GM21360 (cell line): ENCODE measurements at regions not wholly inside any gene's neighbourhood (a gene's known extent, or its start where the extent isn't known, plus 50 kb on each side); places are given as distances from the start of the nearest gene placed in this dataset.
"Not testable (repeated sequence)": the region's sequence is repeated elsewhere in the genome, so short reads cannot be mapped to it uniquely, and the experiment has no call there.

Source experiments
- ATAC-seq: cut with Tn5 transposase; IDR thresholded peaks from one replicate; pipeline ENCODE4 v1.9.1; 2021; ENCODE audit warnings: mild to moderate bottlenecking, moderate library complexity; ENCODE audit not compliant: unreplicated experiment

DNA sequence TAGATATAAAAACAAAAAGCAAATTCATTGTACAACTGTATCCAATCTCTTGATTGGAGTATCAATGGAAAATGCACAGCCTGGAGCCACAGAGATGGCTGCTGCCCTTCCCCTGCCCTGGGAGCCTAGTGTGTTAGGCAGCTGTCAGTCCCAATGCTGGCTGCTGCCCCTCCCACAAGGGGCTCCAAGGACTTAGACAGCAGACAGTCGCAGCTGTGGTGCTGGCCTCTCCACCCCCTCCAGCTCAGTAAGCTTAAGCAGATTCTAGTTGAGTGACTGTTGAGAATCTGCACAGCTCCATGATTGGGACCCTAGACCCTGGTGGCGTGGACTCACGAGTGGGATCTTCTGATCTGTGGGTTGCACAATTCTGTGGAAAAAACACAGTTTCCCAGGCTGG lies 1511.2 kb downstream of the FAM181B start:
- ATAC-seq = no peak

DNA sequence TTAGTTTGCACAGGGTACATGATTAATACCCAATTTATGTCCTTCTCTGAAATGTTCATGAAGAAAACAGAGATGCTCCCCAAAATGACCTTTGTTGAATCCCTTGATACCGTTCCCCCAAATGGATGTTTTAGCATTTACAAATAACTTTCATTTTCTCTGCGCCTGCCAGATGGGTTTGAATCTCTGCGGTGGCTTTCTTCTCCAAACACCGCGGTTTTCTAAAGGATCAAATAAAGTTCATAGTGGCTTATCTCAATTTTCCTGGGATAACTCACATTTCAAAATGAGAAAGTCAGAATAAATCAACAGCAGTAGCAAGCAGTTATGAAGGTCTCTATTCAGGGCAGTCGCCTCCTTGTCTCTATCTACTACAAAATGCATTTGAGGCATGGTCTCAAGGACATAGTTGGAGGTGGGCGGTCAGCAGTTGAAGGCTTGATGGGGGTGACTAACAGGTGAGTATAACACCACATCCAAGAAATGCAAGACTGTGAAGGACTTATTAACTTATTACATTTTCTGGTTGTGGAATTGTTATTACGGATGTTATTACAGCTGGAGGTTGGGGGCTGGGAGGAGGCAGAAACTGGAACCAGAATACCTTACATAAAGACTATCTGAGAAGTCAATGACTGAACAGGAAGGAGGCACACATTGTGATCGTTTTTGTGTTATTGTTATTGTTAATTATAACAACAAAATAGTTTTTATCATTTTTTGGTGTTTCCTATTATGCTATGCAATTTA lies 1513.3 kb downstream of the FAM181B start:
- ATAC-seq = no peak

DNA sequence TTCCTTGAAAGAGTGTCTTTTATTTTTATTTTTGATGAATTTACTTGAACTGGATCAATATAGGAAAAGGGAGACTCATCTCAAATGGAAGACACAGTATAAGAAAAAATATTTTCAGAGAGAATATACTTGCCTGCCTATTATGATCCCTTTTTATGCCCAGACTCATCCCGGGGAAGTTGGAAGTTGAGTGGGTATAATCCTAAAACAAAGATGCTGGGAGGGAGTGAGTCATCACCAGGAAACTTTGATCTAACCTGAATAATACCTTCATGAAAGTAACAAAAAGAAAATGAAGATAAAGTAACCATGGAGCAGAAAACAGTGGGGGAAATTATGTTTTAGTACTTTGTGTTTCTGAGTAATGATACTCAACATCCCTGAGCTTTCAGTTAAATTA lies 1514.0 kb downstream of the FAM181B start:
- no peak for ATAC-seq

DNA sequence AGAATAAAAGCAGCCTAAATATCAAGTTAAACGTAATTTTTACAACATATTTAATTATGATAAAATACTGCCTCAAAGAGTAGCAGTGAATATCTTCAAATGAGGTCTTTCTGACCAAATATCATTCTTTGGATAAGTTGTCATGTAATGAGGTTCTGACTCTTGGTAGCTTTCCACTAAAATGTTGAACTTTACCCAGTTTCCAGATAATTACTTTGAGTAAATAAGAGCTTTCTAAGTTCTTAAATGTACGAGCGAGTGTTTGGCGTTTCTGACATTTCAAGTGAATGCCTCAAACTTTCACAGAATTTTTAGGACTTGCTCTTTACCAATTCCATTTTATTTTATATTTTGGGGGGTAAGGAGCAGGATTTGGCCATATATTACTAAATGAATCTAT lies 1515.2 kb downstream of the FAM181B start:
- ATAC-seq = no peak

DNA sequence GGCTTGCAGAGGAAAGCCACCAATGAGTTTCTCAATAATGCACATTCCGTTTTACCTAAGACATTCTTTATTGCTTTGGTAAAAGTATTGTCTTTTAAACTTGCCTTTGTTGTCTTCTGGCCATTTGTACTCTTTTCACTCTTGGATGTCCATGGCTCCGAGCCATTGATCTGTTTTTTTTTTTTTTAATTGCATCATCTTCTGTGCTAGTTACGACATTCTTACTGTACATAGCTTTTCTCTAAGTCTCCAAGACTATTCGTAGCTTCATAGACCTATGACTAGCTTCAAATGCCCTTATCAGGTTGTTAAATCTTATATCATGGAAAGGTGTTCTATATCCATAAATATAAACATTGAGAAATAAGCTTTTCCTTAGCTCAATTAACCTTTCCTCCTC lies 1522.6 kb downstream of the FAM181B start:
- ATAC-seq = no peak

DNA sequence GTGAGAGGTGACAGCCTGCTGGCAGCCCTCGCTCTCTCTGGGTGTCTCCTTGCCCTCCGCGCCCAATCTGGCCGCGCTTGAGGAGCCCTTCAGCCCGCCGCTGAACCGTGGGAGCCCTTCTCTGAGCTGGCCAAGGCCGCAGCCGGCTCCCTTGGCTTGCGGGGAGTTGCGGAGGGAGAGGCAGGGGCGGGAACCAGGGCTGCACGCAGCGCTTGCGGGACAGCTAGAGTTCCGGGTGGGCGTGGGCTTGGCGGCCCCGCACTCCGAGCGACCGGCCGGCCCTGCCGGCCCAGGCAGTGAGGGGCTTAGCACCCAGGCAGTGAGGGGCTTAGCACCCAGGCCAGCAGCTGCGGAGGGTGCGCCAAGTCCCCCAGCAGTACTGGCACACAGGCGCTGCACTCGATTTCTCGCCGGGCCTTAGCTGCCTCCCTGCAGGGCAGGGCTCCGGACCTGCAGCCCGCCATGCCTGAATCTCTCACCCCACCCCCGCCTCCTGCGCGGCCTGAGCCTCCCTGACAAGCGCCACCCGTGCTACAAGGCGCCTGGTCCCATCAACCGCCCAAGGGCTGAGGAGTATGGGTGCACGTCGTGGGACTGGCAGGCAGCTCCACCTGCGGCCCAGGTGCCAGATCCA lies 1526.1 kb downstream of the FAM181B start:
- ATAC-seq = no peak

DNA sequence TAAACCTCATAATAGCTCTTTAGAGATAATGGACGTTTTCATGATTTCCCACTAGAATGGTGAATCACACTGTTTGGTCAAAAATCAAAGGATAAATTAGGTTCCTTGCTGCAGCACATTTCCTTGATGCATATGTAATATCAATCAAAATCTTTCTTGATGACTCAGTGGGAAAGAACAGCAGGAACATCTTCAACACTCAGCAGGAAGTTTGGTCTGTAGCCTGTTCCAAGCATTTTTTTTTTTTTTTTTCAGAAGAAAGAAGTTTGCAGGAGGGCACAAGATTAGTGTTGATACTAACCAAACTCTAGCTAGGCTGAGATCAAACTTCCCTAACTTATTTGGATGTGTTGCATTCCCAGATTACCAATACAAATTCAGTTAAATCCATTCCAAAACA lies 1529.8 kb downstream of the FAM181B start:
- no peak for ATAC-seq

DNA sequence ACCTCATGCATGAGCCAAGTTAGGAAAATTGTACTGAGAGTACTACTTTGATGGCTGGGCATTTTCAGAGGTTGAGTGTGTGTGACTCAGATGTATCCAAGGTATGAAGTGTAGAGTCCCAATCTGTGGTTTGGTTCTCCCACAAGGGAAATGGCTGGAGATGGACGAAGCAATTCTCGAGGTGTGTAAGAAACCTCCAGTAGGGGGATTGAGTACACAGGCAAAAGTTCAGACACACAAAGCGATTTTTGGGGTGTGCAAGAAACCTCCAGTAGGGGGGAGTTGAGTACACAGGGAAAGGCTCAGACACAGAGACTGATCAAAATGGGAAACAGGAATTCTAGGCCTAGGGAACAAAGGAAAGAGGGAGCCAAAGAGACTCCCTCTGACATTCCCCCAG lies 1536.3 kb downstream of the FAM181B start:
- ATAC-seq = no peak

DNA sequence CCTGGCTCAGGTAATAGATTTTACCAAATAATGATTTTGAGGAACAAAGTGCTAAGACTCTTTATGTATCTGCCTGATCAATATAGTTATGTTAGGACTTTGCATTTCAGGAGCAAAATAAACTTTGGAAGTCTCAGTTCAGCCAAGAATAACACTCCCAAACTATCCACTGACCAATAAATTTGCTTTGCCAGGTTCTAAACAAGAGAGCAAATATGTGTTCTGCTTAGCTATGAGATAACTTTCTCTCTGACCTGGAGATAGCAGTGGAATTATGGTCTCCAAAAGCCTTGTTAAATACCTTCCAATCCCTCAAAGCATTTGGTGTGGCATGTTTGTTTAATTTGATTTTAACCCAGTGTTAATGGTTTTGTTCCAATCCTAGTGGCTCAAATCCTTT lies 1541.1 kb downstream of the FAM181B start:
- ATAC-seq = no peak

DNA sequence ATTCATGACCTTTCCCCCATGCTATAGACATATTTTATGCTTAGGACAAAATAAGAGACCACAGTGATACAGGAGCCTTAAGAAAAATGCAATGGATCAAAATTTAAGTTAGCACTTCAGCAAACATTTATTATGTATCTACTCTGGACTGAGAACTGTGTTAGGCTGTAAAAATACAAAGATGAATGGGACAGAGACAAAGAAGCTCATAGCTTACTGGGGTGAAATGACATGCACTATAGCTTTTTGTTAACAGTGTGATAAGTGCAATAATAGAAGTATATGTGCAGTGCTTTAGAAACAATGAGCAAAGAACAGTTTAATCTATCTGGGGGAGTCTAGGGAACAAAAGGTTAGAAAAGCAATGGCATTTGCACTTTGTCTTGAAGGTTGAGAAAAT lies 1543.1 kb downstream of the FAM181B start:
- no peak for ATAC-seq

DNA sequence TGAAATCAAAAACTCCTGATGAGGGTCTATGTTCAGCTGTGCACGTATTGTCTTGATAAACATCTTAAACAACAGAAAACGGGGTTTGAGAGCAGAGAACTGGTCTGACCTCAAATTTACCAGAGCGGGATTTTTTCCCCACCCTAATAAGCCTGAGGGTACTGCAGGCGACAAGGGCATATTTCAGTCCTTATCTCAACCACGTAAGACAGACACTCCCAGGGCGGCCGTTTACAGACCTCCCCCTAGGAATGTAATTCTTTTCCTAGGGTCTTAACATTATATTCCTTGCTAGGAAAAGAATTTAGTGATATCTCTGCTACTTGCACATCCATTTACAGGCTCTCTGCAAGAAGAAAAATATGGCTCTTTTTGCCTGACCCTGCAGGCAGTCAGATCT lies 1546.6 kb downstream of the FAM181B start:
- not testable (repeated sequence) for ATAC-seq

DNA sequence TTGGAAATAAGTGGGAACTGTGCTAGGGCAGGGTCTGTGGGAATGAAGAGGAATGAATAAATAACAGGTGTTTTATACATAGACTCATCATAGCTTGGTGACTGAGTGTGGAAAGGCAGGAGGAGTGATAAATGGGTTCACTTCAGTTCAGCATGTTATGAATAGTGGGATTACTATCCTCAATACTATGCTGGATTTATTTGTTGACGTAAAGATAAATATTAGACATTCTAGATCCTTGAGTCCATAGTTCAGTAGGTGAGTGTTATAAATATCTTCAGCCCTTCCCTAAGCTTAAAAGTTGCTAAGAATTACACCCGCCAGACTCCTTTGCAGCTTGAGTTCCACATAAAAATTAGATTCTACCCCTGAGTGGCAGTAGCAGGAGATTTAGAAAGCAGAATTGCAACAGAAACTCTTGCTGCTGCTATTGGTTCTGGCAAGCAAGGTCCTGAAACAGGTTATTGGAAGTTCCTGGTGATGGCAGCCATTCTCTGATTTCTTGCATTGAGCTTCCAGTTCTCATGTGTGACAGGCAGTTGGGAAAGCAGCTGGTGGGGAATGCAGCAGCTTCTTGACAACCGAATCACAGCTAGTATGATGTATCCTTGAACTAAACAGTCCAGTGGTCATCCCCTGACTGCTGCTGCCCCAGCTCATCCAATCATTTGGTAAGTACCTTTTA lies 1558.9 kb downstream of the FAM181B start:
- no peak for ATAC-seq

DNA sequence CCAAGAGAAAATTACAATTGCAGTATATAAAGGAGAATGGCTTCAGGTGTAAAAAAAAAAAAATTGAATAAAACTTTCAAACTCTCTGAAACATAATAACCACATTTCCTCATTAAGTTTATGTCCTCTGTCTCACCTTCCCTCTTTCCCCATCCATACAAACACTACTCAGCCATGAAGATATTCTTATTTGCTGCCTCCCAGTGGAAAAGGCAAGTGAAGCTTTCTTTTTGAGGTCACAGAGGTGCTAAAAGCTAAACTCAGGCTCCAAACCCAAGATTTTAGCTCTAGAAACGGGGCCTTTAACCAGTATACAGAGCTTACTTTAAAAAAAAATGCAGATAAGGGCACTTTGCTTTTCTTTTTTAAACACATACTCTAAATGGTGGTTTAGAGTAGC lies 1568.5 kb downstream of the FAM181B start:
- no peak for ATAC-seq

DNA sequence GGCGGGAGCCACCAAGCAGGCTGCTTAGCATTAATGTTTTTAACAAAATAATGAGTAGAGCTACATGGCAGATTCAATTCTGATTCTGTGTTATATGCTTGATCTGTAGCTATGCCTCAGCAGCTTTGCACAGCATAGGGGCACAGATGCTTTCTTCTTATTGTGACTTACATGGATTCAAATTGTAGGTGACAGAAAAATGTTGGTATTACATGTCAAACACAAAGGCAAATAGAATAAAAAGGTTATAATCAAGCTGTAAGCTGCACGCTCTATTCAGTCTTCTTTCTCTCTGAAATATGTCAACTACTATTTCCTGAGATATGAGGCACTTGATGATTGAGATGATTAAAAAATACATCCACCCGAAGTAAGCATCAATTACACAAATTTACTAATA lies 1573.8 kb downstream of the FAM181B start:
- no peak for ATAC-seq

DNA sequence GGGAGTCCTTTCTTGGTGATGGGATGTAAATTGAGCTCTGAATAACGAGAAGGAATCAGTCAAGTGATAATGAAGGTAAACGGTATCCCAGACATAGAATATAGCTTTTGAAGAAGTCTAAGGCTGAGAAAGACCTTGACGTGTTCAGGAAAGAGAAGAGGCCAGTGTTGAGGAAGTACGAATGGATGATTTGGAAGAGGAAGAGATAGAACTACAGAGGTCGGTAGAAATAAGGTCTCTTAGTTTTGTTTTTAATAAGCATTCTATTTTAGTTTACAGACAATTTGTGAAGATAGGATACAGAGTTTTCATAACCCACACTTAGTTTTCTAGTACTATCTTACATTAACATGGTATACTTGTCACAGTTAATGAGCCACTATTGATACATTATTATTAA lies 1598.1 kb downstream of the FAM181B start:
- peak; percentile 48 for ATAC-seq

DNA sequence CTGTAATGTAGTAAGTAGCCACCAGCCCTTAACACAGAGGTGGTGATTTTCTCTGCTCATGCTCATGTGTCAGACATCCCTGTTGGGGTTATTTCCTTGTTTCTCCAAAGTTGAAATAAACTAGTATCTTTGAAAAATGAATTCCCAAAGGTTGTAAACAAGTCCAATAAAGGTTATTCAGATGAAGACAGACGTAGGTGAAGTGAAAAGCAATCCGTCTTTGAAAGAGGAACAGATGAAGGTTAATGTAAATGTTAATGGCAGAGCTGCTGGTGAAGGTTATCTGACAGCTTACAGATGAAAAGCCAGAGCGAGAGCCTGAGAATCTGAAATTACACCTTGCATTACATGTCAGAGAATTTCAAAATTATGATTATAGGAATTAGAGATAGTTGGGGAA lies 1604.0 kb downstream of the FAM181B start:
- no peak for ATAC-seq

DNA sequence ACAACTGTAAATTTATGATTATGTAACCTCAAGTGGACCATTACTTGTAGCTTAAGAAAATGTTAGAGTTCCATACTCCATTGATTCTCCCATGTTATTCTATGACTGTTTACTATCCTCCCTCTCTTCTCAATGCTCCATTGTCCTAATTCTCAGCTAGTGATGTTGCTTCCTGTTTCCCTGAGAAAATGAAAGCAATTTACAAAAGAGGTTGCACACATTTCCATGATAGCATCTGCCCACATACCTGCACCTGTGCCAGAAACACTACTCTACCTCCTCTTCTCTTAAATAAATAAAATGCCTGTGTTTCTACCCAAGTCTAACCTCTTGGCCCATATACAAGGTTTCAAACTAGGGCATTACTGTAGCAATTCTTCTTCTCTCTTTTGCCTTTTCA lies 1620.9 kb downstream of the FAM181B start:
- no peak for ATAC-seq

DNA sequence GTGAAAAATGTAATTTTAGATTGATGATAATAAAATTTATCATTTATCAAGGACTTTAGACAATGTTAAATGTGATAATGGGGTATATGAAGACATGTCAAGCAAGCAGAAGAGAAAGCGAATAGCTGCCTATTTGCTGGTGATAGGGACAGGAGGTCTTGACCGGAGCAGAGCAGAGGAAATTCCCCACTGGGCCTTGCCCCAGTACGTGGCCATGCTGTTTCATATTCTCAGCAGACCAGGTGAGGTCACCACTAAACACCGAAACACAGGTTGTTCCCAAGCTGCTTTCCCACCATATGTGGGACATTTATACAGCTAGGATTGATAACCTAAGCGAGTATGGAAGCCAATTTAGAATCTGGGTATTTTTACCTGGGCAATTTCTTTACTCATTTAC lies 1629.6 kb downstream of the FAM181B start:
- no peak for ATAC-seq

DNA sequence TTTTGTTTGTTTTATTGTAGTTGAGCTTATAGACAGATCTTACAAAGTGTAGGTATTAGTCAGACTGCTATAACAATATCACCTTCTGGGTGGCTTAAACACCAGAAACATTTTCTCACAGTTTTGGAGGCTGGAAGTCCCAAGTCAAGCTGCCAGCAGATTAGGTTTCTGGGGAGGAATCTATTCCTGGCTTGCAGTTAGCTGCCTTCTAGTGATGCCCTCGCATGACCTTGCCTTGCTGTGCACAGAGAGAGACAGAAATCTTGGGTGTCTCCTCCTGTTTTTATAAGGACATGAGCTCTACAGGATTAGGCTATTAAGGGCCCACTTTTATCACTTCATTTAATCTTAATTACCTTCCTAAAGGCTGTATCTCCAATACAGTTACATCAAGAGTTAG lies 1635.2 kb downstream of the FAM181B start:
- ATAC-seq = no peak

DNA sequence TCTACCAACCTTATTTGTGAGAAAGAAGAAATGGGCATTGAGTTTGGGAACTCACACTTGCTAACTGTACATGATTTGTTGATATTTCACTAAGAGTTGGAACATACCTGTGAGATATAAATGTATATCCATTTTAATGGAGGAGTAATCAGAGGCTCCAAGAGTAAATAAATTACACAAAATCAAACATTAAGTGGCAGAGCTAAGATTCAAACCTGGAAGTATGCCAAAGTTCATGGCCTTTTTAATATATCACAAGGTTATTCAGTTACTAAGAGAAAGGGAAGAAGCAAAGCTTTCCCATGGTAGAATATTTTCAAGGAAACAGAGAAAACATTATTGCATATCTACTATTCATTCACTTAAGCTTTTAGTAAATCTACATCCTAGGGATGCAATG lies 1641.1 kb downstream of the FAM181B start:
- no peak for ATAC-seq

DNA sequence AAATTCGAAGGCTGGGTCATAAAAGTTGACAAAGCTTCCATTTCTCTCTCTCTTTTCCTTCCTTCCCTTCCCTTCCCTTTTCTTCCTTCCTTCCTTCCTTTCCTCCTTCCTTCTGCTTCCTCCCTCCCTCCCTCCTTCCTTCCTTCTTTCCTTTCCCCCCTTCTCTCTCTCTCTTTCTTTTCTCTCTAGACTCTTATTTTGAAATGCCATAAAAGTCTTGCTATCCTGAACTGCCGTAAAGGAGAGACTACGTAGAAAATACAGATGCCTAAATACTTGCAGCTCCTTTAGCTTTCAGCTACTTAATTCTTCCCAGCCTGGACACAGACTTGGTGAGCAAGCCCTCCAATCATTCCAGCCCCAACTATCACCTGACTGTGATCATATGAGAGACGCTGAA lies 1644.4 kb downstream of the FAM181B start:
- ATAC-seq = no peak

DNA sequence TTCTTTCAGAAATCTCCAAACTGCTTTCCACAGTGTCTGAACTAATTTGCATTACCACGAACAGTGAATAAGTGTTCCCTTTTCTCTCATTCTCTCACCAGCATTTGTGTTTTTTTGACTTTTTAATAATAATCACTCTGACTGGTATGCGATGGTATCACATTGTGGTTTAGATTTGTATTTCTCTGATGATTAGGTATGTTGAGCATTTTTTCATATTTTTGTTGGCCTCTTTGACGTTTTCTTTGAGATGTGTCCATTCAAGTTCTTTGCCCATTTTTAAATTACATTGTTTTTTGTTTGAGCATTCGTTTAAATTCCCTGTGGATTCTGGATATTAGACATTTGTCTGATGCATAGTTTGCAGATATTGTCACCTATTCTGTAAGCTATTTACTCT lies 1639.6 kb upstream of the TENM4 start:
- no peak for ATAC-seq
